Stimulated activated CD8-positive, alpha-beta memory T cell treated with anti-CD3 and anti-CD28 coated beads, Interleukin-15, amount 100 ng/mL, for 1 hour (primary cell): ENCODE measurements at regions not wholly inside any gene's neighbourhood (a gene's known extent, or its start where the extent isn't known, plus 50 kb on each side); places are given as distances from the start of the nearest gene placed in this dataset.

Source experiments
- DNase-seq: peaks from one replicate; pipeline ENCODE4 v3.0.0-alpha.2; 2020; ENCODE audit warnings: low read depth

GRCh38 chr9:121569266-121569648, 69.6 kb upstream of the GGTA1 start:
- no peak for DNase-seq

- no peak for DNase-seq
These were observed 72.9 kb upstream of the GGTA1 start for GRCh38 chr9:121572581-121572980.

DNA sequence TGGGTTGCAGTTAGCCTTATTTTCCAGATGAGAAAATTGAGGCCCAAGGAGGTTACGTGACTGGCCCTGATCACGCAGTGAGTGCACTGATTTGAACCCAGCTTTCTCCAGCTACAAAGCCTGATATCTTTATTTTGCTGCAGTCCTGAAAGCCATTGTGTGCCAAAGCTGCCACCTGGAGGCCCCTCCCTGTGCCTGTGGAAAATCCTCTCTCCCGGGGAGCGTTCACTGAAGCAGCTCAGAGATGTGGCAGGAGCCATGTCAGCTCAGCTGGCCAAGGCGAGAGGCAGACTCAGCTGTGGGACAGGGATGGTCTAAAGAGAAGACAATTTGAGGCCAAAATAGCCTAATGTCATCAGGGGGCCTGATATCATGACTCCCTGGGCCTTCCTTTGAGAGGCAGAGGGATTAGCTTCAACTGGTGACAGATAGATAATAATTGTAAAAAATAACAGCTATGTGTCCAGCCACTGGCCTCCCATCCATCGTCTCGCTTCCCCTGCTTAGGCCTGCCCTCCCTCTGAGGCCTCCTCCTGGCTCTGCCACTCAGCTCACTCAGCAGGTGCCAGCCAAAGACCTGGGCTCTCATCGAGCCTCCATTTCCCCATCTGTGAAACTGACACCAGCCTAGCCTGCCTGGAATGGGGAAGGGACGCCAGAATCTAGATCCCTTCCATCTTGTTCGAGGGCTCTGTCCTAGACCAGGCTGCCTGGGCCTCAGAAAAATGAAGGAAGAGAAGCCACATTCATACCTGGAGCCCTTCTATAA, 74.3 kb upstream of the GGTA1 start:
- no peak for DNase-seq

DNA sequence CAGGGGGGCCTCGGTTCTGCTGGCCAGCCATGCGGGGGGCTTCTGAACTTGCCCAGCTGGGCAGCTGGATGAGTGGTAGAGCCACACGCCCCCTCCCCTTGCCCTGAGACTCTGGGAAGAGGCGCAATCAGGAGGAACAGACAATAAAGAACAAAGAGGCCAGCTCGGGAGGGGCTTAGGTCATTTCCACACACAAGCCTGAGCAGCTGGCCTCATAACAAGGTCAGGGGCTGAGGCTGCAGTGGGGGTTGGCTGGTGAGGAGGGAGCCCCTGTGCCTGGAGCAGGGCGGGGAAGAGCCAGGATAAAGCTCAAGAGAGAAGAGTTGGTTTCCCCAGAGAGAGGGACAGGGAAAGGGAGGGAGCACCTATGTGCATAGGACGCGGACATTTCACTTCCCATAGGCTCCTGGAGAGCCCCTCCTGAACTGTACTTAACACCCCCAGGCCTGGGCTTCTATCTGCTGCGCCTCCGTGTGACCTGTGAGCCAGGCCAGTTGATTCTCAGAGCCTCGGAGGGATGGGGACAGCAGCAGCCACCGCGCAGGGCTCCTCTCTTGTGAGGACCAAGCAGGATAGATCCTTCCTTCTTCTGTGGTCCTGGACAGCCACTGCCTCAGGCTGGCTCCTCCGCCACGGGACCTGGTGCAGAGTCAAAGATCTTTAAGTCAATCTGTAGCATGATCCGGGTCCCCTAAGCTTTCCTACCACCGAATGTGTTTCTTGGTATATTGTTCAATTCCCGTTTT, 75.3 kb upstream of the GGTA1 start:
- DNase-seq: no peak

- no peak for DNase-seq
These were observed 75.0 kb upstream of the DAB2IP start for GRCh38 chr9:121576281-121577075.

- DNase-seq: no peak
These were observed 74.3 kb upstream of the DAB2IP start for GRCh38 chr9:121577166-121577565.

- no peak for DNase-seq
These were observed 73.9 kb upstream of the DAB2IP start for GRCh38 chr9:121577572-121577971.

- no peak for DNase-seq
These were observed 69.4 kb upstream of the DAB2IP start for GRCh38 chr9:121581786-121582600.

GRCh38 chr9:121582641-121583040, 68.8 kb upstream of the DAB2IP start:
- DNase-seq: no peak

DNA sequence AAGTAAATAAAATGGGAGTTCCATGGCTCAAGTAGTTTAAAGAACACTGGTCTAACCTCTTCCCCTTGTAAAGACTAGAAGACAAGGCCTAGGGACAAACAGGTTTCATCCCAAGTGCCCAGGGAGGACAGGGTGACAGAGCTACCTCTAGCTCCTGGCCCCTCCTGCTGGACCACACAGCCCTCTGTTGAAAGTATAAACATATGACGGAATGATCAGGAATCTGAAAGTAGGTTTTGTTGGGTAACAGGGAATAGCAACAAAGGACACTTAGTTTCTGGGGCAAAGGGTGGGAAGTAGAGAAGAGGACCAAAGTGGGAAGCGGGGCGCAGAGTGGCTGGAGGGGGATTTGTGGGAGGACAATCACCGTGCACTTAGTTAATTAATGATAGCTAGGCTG, 67.0 kb upstream of the DAB2IP start:
- no peak for DNase-seq

DNA sequence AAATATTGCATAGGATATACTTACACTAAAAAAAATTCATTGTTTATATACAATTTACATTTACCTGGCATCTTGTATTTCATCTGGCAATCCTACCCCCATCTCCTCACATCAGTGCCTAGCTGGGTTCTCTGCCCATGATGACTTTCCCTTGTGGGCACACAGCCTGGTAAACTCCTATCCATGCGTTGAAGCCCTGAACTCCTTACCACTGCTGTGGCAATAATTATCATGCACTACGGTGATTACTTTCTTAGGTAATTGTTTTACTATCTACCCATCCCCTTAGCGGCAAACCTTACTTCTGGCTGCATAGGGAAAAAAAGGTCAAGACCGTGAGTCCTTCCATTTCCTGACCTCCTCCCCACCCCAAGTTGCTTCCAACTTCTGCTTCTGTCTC, 63.6 kb upstream of the DAB2IP start:
- no peak for DNase-seq

DNA sequence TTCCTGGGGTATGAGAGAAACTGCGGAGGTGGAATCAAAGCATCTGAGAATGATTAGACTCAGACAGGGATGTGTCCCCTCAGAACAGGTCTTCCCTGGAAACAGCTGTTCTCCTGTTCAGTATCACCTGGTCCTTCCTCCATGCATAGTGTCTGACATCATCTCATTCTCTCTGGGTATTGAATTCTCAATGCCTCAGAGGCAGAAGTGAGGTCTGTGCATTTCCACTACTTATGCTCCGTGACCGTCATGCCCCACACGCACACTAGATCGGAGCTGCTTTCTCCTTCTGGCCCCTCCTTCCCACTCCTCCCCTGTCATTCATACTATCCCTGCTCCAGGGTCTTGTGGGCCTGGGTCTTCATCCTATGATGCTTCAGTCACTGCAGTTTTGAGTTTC, 61.4 kb upstream of the DAB2IP start:
- DNase-seq: no peak

- DNase-seq: no peak
These were observed 59.2 kb upstream of the DAB2IP start for GRCh38 chr9:121592265-121592664.

DNA sequence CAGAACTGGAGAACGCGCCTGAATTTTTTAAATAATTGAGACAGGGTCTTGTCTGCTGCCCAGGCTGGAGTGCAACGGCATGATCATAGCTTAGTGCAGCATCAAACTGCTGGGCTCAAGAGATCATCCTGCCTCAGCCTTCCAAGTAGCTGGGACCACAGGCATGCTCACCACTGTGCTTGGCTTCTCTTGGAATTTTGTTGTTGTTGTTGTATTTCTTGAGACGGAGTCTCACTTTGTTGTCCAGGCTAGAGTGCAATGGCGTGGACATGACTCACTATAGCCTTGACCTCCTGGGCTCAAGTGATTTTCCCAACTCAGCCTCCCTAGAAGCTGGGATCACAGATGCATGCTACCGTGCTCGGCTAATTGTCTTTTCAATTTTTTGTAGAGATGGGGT, 58.4 kb upstream of the DAB2IP start:
- no peak for DNase-seq

DNA sequence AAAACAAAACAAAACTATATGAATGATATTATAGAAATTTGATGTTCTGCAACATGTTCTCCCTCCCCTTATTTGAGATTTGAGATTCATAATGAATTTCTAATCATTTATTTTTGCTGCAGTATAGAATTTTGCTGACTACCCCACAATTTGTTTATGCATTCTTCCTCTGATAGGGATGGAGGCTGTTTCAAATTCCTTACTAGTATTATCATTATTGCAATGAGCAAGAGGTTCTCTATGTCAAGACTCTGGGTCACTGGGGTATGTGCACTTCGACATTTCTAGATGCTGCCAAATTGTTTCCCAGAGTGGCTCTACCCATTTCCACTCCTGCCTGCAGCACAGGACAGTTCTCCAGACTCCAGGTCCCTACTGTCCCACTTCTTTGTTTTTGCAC, 54.9 kb upstream of the DAB2IP start:
- no peak for DNase-seq

GRCh38 chr9:121597698-121598166, 53.7 kb upstream of the DAB2IP start:
- no peak for DNase-seq

DNA sequence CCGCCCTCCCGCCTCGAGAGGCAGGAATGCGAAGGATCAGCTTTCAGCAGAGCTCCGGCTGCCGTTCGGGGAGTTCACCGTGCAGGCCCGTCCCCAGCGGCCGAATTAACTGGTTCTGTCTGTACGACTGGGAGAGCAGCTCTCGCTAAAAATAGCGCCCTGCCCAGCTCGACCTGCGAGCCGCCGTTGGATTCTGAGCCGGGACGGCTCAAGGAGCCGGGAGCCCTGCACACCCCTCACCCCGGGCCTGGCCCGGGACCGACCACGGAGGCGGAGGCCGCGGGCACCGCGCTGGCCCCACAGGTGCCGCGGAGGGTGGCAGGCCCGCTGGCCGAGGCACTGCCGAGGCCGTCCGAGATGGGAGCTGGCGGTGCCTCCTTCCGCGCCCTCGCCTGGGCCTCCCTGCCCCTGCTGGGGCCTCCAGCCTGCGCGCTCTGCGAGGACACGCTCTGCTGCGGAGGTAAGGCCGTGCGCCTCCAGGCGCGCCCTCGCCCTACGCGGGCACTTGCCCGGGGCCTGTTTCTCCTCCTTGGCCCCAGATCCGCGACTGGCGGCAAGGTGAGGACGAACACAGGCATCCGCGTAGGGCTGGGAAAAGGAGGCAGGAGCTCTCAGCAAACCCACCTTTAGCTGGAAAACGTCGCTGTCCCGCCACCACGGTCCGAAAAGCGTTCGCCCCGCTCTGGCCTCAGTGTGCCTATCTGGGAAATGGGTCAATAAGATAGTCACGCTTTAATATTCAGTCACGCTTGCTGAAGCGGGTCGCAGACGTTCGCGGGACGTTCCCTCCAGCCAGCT, 53.1 kb upstream of the DAB2IP start:
- DNase-seq: no peak

GRCh38 chr9:121598965-121599871, 52.2 kb upstream of the DAB2IP start:
- no peak for DNase-seq

GRCh38 chr9:121599872-121600585, 51.4 kb upstream of the DAB2IP start:
- DNase-seq: no peak
